ENCODE measurements at regions not wholly inside any gene's neighbourhood (a gene's known extent, or its start where the extent isn't known, plus 50 kb on each side); places are given as distances from the start of the nearest gene placed in this dataset.

DNA sequence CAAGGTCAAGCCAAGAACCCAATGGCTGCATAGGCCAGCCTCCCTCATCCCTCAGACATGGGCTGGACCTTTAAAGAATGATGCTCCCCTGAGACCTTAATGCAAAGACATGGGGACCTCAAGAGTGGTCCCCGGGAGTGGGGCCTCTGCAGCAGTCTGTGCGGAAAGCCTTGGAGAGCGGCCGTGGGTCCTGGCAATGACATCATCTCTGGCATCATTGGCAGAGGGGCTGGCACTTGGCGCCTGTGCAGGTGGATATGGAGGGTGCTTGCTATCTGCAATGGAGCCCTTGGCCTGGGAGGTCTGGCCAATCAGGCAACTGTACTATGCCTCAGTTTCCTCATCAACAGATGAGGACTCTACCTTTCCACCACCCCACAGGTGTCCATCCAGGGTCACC lies 365.5 kb upstream of the MKI67 start:
- TF ChIP-seq, protein P1, sequence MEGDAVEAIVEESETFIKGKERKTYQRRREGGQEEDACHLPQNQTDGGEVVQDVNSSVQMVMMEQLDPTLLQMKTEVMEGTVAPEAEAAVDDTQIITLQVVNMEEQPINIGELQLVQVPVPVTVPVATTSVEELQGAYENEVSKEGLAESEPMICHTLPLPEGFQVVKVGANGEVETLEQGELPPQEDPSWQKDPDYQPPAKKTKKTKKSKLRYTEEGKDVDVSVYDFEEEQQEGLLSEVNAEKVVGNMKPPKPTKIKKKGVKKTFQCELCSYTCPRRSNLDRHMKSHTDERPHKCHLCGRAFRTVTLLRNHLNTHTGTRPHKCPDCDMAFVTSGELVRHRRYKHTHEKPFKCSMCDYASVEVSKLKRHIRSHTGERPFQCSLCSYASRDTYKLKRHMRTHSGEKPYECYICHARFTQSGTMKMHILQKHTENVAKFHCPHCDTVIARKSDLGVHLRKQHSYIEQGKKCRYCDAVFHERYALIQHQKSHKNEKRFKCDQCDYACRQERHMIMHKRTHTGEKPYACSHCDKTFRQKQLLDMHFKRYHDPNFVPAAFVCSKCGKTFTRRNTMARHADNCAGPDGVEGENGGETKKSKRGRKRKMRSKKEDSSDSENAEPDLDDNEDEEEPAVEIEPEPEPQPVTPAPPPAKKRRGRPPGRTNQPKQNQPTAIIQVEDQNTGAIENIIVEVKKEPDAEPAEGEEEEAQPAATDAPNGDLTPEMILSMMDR (IDR thresholded peaks at IDR 0.05): no peak
- TF ChIP-seq POLR2A (IDR thresholded peaks at IDR 0.05): no peak
